HG03442 (cell line): ENCODE measurements at regions not wholly inside any gene's neighbourhood (a gene's known extent, or its start where the extent isn't known, plus 50 kb on each side); places are given as distances from the start of the nearest gene placed in this dataset.

Experiments
- ATAC-seq: cut with Tn5 transposase; IDR thresholded peaks from one replicate; pipeline ENCODE4 v1.9.1; 2021; ENCODE audit warnings: mild to moderate bottlenecking, moderate library complexity; ENCODE audit not compliant: unreplicated experiment

GRCh38 chr3:5068531-5069050 lies 53.5 kb upstream of the ARL8B start:
- no peak for ATAC-seq

DNA sequence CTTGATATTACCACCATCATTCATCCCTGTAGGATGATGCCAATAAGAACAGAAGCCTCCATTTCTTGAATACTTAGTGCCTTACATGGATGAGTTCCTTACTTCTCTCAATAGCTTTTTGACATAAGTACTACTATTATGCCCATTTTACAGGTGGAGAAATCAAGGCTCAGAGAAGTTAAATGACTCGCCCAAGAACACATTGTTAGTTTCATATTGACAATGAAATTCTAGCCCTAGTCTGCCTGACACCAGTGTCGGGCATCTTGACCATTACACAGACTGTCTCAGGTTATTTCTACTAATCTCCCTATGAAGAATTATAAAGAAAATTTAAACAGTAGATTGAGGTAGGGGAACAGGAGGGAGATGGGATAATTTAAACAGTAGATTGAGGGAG lies 52.5 kb upstream of the ARL8B start:
- ATAC-seq, result no peak

DNA sequence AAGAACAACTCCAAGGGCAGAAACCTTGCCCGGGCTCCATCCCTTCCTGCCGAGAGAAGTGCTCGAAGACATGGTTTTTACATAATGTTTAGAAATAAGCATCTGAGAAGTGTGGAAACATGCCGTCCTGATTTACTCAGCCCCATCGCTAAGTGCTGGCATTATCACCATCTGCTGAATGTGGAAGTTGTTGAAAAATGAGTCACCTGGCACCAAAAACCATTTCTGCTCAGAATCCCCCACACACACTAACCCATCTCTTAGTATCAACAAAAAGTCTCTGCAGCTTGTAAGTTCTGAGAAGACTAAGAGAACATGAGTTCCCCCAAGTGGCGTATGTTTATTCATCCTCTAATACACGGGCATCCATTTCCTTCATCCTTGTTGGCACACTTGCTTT lies 51.0 kb upstream of the ARL8B start:
- no peak for ATAC-seq

GRCh38 chr3:5072100-5072816 lies 49.8 kb upstream of the ARL8B start:
- no peak for ATAC-seq
